NCI-H510A treated with DMSO at 0.1 percent for 48 hours (cell line): ENCODE measurements at regions not wholly inside any gene's neighbourhood (a gene's known extent, or its start where the extent isn't known, plus 50 kb on each side); places are given as distances from the start of the nearest gene placed in this dataset.

Experiments
- DNase-seq: peaks from one replicate; lab custom pipeline; 2025; lab: John Stamatoyannopoulos, UW

DNA sequence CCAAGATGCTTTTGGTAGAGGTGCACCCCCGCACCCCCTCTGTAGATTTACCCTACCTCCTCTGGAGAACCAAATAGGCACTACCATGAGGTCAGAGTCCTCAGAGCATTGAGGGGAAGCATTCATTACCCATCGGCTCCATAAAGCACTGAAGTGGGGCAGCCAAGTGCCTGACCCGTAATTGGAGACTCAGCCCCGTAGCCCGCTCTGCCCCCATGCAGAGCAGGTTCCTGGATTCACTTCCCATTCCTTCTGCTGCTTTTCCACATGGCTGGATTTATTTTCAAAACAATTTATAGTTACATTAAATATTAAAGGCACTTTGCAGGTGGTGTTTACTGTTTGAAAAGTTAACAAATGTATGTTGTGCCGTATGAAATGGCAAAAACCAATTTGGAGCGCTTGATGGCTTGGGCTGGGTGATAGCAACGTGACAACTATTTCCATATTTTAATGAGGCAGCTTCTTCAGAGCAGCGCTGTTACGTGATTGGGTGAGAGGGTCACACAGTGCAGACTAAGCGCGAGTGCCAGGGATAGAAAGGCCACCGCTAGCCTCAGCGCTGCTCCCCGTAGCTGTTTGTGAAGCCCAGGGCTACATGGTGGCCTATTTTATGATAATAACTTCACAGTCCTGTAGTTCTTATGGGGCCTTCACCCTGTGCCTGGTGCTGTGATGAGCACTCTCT is 373.8 kb upstream of the PROK2 start:
- peak; percentile 60 for DNase-seq

DNA sequence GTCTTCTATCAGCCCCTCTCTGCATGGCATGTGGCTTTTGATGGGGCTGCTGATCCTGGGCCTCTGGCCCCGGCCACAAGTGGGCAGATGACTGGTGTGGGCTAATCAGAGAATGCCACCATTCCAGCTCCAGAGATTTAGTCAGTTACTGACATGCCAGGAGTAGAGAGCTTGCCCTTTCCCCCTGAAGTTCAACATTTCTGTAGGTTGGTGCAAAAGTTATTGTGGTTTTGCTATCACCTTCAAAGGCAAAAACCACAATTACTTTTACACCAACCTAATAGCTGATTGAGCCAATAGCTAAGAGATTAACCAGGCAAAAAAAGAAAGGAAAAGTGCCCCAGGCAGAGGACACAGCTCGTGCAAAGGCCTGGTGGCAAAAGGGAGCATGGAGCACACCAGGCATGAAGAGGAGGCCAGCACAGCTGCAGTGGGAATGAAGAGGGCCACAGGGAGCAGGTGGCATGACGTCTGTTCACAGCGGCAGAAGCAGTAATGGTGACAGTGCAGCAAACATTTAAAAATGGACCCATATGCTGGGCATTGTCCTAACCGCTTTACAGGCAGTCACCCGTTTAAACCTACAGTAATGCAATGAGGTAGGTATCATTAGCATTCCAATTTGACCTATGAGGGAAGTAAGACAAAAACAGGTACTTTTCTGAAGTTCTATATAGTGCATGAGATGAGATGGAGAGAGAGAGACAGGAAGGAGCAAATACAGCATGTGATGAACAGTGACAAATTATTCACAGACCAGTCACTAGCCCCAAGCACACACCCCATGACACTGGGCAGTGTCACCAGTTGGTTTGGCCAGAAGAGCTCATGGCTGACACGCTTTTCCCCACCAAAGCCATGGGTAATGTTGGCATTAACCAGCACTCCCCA is 373.0 kb upstream of the PROK2 start:
- DNase-seq, result peak; percentile 52

DNA sequence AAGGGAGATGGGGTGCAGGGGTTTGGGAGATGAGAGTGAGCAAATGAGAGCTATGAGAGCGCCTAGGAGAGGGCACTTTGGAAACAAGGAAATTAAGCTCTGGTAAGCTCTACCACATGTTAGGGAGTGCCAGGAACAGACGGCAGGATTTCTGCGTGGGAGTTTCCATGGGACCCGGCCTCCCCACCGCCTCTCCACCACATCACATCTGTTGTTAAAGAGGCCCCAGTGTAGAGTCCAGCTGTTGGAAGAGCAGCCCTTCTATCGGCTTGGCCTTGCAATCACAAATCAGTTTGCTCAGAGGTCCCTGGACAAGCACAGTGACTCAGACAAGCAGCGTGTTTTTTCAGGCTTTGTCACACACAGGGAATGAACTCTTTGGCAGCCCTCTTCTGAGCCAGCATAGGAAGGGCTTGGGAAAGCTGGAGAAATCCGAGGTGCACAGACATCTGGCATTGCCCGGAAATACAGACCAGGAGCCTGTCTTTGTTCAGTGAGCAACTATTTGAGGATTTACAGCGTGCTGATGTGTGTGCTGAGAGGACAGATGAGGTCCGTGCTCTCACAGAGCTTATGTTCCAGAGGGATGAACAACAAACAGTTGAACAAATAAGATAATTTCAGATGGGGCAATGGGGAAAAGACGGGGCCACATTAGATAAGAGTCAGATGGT is 370.6 kb upstream of the PROK2 start:
- peak; percentile 8 for DNase-seq

DNA sequence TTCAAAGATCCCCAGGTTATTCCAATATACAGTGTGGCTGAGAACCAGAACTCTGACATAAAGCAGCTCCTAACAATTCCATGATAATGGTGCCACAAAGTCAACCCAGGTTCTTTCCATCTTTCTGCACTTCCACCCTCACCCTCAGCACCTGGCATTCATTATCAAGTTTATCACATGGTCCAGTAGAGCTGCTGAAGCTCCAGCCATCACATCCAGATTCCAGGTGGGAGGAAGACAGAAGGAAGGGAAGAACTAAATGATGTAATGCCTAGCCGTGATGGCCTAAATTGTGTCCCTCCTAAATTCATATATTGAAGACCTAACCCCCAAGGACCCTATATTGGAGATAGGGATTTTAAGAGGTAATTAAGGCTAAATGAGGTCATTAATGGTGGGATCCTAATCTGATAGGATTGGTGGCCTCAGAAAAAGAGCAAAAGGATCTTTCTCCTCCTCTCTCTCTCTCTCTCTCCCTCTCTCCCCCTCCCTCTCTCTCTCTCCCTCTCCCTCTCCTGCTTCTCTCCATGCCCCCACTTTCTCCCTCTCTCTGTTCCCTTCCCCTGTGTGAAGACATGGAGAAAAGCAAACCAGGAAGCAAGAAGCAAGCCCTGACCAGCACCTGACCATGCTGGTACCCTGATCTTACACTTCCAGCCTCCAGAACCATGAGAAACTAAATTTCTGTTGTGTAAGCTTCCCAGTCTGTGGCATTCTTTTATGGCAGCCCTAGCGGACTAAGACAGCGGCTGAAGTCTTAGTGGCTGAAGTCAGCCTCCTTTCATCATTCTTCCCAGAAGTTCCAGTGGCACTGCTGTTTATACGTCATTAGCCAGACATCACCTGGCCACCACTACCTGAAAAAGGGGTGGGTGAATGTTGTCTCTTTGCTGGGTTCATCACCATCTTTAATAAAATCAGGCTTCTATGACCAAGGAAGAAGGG is 369.7 kb upstream of the PROK2 start:
- DNase-seq, result no peak

DNA sequence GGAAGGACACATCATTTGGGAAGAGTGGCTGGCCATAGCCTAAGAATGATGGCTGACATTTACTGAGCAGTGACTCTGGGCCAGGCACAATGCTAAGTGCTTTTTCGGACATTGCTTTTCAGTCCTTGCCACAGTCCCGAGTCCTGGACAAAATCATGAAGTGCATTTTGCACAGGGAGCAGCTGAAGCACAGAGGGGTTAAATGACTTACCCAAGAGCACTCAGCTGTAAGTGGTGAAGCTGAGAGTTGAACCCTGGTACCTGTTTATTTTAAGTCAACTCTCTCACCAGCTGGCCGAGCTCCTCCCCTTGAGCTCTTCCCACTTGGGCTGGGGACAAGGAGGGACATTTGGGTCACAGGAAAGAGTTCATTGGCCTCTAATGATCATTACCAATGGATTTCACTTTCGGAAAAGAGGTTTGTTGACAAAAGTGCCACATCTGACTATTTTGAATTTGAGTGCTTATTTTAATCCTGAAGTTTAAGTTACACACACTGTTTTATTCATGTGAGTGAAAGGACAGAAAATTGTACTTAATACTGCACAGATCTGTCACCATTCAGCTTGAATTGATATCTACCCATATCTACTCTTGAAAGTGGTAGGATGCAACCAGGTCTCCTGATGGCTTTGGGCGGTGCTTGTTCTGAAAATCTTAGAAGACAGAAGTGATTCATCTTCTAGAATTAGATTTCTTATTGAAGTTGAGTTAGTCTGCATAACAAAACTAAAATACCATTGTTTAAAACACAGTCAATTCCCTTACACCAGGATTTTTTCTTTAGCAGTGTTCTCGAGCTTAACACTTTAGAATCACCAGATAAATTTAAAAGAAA is 368.7 kb upstream of the PROK2 start:
- DNase-seq, result no peak

DNA sequence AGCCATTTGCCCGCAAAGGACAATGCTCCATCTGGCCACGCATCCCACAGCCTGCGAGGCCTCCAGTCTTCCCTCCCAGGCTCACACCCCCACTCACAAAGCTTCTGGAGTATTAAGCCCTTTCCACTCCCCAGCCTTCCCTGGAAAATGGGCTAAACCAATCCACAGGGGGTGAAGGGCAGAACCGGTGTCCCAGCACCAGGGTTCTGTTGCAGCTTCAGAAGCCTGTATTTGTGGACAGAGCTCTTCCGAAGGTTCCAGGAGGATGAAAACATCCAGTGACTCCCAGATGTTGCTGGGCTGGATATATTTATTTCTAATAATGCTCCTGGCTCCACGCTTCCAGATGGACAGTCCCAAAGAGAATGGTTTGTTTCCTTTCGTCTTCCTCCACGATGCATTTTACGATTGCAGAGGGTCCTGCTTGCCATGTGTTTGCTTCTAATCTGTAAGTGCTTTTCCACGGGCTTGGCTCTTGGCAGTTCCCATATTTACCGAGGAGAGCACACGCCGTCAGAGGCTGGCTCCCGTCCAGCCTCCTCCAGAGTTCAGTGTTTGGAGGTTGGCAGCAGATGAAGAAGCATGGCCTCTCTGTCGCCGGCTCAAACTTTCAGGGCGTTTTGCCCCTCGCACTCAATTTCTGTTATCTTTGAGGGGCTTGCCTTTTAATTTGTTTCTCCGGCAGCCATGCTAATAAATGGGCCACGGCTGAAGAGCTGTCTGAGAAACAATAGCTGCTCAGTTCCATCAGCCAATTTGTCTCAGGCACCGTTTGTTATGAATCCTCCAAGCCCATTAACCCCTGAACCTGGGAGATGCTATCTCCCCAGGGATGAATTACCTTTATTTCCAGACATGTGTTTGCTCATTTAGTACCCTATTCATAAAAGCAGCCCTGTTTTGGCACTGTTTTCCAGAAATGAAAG is 367.9 kb upstream of the PROK2 start:
- peak; percentile 61 for DNase-seq

DNA sequence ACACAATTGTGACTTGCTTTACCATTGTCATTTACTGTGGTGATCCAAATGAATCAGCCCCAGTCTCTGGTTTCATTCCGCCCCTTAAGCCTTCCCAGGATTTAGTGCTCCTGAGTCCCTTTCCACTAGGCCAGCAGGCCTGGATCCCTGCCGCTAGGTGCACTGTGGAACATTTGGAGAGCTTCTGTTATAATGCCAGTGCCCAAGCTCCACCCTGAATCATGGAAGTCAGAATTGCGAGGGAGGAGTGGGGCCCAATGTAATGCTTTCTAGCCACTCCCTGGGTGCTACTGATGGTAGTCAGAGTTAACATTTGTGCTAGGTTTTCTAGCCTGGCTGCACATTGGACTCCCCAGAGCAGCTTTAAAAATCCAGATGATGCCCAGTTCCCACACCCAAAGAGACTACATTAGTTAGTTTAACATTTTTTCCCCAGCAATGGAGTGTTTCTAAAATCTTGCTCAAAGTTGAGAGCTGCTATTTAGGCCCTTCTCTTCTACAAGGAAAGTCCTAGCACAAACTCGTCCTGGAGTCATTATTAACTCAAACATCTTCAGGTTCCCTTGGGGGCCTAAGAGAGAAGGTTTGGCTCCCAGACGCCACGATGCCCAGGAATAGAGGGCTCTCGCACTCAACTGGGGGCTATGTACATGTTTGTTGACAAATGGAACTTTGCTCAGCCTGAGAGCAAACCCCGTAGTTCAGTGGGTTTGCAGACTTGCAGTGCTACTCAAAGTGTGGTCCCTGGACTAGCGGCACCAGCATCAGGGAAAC is 366.7 kb upstream of the PROK2 start:
- DNase-seq, result no peak

DNA sequence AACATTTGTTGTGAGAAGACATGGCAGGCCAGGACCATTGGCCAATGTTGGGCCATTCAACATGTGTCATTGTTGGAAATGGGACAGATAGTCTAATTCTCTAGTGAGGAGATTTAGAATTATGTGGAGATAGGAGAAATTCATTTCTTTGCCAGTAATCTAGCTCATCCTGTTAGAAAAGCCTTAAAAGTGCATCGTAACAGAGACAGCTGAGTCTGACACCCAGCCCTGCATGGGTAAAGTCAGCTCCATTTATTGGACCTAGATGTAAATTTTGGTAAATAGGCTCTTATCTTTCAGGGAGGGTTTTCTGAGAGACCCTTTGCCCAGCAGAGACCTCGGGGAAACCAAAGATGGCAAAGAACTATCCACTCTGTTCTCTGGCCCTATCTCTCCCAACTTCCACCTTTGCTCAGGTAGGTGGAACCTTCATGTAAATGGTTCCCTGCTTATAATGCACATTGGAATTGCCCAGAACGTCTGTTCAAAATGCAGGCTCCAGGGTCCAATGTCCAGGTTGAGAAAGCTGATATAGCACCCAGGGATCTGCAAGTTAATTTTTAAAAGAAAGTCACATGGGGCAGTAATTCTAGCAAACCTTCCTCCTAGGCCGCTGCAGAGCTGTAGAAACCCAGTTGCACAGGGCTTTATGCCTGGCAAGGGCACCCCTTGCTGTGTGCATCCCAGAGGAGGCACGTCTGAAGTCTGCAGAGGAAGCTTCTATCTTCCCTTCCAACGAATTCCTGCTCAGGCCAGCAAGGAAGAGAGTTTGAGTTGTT is 365.9 kb upstream of the PROK2 start:
- no peak for DNase-seq

DNA sequence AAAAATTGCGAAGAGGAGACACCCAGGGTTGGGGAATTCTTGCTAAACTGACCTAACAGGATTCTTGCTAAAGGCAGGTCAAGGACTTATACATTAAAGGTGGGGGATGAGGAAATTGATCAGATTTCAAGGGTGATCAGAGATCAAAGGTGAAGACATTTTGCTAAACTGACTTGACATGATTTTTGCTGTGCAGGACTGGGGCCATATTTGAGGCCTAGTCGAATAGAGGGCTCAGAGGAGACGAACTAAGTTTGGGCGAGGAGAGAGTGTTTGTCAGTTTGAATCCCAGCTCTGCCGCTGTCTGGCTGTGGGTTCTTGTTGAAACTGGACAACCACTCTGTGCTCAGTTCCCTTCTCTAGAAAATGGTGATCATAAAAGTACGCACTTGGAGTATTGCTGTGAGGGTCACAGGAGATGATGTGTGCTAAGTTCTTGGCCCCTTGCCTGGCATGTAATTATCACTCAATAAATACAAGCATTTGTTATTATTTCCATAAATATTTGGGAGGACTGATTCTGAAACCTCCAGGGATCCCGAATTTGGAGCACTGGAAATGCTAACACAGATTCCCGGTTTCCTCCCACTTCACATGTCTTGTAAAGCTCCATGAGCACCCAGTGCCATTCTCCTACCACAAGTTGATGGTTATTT is 364.8 kb upstream of the PROK2 start:
- DNase-seq, result no peak

DNA sequence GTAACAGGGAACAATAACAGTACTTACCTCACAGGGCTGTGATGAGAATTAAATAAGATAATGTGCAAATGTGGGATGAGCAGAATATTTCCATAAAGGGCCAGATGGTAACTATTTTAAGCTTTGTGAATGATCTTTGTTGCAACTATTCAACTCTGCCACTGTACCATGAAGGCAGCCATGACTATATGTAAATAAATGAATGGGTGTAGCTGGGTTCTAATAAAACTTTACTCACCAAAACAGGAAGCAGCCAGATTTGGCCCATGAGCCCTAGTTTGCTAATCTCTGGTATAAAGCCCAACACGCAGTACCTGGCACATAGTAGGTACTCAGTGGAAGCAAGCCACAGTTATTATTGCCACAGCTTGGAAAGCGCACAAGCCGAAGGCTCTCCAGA is 362.7 kb upstream of the PROK2 start:
- no peak for DNase-seq

DNA sequence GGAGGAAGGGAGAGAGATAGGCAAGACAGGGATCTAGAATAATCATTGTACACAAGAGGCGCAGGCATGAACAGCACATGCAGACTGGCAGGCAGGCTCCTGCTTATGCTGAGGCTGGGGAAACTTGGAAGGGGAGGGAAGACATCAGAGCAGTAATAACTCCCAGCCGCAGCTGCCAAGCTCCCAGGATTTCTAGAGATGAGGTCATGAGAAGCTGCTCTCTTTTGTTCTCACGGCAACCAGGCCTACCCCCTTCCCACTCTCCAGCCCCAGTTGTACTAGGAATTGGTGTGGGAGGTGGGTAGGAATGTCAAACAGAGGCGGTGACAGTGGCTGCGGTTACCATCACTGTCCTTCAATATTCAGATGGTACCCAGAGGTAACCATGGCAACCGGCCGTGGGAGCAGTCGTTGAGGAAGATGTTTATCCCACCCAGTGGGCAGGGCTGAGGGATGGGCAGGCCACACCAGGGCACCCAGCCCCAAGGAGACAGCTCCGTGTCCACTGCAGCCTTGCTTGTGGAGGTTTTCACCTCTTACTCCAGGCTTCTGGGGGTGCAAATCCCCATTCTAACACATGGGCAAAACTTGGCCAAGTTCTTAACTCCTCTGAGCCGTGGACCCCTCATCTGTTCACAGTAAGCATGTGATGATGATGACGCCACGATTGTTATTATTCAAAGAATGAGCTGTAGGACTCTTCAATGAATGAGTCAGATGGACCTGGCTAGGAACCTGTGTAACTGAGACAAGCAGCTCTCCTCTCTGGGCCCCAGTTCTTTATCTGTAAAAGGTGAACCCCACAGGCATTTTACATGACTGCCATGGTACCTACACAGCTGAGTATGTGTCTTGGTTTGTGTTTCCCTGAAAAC is 360.8 kb upstream of the PROK2 start:
- no peak for DNase-seq

DNA sequence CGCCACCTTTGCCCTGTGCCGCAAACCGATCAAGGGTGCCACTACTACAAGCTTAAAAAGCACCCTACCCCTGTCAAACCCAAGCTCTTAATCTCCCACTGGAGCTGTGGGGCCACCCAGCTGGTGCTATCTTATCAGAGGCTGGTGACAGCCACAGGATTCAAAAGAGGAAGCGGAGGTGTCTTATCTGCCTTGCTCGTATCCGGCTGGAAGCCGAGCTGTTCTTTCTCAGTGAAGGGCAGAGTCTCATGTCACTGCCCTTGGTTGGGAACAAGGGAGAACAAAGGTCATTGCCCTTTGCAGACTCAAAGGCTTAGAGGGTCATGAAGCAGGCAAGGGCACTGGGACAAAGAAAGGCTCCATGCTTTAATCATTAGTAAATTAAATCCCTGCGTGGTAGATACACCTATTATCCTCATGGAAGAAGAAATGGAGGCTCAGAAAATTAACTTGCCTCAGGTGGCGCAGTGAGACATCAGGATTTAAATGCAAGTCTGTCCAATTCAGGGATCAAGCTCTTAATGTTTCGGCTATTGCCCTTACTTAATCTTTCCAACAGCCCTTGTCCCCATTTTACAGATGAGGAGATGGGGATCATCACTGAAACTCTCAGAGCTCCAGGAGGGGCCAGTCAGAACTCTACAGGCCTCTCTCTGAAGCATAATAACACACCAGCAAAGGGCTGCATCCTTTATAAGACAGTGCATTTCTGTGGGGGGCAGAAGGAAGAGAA is 360.0 kb upstream of the PROK2 start:
- no peak for DNase-seq

DNA sequence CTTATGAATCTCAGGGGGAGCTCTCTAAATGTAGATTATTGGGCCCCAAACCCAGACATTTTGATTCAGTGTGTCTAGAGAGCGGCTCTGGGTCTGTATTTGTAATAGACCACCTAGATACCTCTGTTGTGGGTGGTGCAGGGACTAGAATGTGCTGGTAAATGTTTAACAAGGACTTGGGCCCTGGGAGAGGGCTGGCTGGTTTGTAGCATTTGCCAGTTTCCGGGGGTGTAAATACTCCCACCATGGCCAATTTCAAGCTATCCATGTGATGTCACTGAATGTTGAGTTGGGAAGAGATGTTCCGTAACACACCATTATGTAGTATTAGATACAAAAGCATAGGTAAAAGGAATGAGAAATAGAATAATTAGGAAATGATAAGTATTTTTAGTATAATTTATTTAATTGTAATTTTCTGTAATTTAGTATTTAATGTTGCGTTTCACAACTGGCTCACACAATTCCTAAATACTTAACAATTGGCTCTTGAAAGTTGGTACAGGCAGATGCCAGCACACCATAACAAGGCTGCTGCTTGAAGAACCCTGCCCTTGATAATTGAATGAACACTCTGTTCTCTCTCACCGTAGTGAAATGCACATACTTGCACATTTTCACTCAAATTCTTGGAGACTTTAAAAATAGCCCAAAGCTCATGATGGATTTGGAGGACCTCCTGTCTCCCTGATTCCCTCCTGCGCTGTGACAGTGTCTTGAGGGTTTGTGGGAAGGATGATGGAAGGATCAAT is 359.2 kb upstream of the PROK2 start:
- no peak for DNase-seq

DNA sequence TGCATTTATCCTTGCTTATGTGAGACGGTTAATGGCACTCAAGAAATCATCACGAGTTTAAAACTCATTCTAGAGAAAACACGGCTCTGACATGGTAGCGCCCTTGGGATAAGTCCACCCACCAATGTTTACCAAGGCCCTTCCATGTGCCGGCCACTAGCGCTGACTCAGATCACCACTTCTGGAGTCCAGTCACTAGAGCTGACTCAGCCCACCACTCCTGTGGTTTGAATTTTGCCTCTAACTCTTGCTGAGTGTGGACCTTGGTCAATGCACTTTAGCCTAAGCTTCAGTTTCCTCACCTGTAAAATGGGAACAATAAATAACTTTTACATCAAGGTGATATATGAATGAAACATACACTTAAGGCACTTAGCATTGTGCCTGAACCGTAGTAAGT is 358.4 kb upstream of the PROK2 start:
- DNase-seq, result no peak

DNA sequence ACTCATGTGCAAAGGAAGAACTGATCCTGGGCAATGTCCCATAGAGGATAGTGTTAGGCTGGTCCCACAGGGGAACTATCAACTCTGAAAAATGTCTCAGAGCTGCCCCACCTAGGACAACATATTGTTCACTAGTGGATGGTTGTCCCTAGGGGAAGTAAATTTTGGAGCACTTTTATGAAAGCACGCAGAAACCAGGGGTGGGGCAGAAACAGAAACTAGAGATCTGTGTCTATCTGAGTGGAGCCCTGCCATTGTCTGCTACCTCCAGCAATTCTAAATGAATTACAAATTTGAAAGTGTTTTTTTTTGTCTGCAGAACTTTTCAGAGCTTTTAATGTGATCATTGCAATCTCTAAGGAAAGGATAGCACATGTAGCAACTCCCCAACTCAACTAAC is 357.1 kb upstream of the PROK2 start:
- no peak for DNase-seq
